ENCODE measurements at regions not wholly inside any gene's neighbourhood (a gene's known extent, or its start where the extent isn't known, plus 50 kb on each side); places are given as distances from the start of the nearest gene placed in this dataset.

DNA sequence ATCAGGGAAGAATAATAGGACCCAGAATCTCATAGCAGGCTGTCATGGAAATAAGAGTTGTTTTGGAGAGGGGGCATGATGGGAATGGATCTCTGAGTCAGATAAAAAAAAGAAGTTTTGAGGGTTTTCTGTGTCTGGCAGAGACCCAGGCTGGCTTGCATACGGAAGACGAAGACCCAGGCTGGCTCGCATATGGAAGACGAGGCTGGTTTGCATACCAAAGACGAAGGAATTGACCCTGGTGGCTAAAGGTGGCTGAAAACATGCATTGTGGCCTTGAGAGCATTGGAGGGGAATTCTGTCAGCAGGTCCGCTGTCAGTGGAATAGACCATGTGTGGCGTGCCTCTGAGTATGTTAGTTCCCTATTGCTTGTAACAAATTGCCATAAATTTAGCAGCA is 335.1 kb downstream of the BTBD3 start:
- CTCF ChIA-PET, result no interaction called here

DNA sequence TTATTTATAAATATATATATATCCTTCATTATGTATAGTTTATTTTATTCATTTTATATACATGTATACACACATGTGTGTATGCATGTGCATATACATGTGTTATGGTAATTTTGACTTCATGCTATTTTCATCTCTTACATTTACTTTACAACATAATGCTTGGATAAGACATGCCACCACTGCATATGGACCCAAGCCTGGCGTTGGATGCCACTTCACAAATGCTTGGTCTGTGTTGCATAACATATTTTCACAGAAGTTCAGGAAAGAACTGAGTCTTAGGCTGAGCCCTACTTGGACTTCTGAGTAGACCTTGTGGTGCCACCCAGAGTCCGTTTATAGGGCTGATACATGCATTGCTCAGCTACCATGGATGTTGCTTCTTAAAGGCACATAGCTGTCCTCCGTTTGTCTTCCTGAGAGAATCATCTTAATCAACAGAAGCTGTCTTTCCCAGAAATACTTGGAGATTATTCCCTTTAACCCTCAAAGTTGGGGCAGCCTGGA is 337.8 kb downstream of the BTBD3 start:
- intact Hi-C loops (cut with micrococcal nuclease), result no loop called here
- TF ChIP-seq EZH2 (IDR thresholded peaks at IDR 0.05; ENCODE audit: borderline replicate concordance, insufficient read depth, low read depth, low read length, poor library complexity, severe bottlenecking), result no peak
- no peak for TF ChIP-seq CTCF (IDR thresholded peaks at IDR 0.05)
- no peak overlapping the region for H3K9ac ChIP-seq (ENCODE audit: low read length)
- no peaks in the 10 kb centered on the region for H3K4me1 ChIP-seq (ENCODE audit: control insufficient read depth in 2 of 2, insufficient read depth in 2 of 2, low read length in 2 of 2)
- no peaks in the 10 kb centered on the region for H4K20me1 ChIP-seq (ENCODE audit: control insufficient read depth, insufficient read depth, low read length, poor library complexity, severe bottlenecking)
- 81% methylated on average over 3 of the region's 3 CpGs for WGBS (ENCODE audit: insufficient coverage)
- Mint-ChIP-seq H3K9me3 (ENCODE audit: insufficient read depth) (peaks cover 4% of the 10 kb centered on the region), H3K4me3 (no peak overlapping the region), H3K27me3 (no peaks in the 10 kb centered on the region), H3K4me1 (no peaks in the 10 kb centered on the region), H3K27ac (no peak overlapping the region)
- no peaks in the 10 kb centered on the region for H3K79me2 ChIP-seq (ENCODE audit: control insufficient read depth, insufficient read depth, low read length)
- H3K4me3 ChIP-seq (ENCODE audit: control extremely low read depth in 1 of 5, extremely low read depth in 1 of 5, insufficient read depth in 1 of 5, low read depth in 2 of 5, low read length in 4 of 5), result no peak overlapping the region
- H3K27ac ChIP-seq (ENCODE audit: low read length in 2 of 2), result no peak overlapping the region
- ChIA-PET POLR2A (no interaction called here), CTCF (no interaction called here)
- H3K4me2 ChIP-seq (replicated peaks; ENCODE audit: low read depth, low read length, poor library complexity, severe bottlenecking), result no peak overlapping the region
- no peak for DNase-seq
- H3K27me3 ChIP-seq (replicated peaks in 1 of 4; ENCODE audit: control extremely low read depth in 1 of 4, control insufficient read depth in 3 of 4, insufficient read depth in 4 of 4, low read length in 3 of 4), result no peaks in the 10 kb centered on the region
- no peaks in the 10 kb centered on the region for H3K9me3 ChIP-seq (ENCODE audit: control extremely low read depth in 1 of 3, control insufficient read depth in 2 of 3, insufficient read depth in 1 of 3, low read length in 2 of 3)
- no peak for ATAC-seq (ENCODE audit: low read depth)
- no peak overlapping the region for H2AFZ ChIP-seq (ENCODE audit: insufficient read depth, low read depth, low read length, poor library complexity, severe bottlenecking)
- H3K36me3 ChIP-seq (replicated peaks in 1 of 2; ENCODE audit: control extremely low read depth in 1 of 2, control insufficient read depth in 1 of 2, extremely low read depth in 1 of 2, insufficient read depth in 2 of 2, low read length in 1 of 2), result no peaks in the 10 kb centered on the region

More for the DNA sequence above, 335.1 kb downstream of the BTBD3 start:
- Mint-ChIP-seq H3K4me3 (no peak overlapping the region), H3K9me3 (ENCODE audit: insufficient read depth) (peaks cover 4% of the 10 kb centered on the region), H3K4me1 (no peaks in the 10 kb centered on the region), H3K27me3 (no peaks in the 10 kb centered on the region), H3K27ac (no peak overlapping the region)
- Histone ChIP-seq H3K4me1 (ENCODE audit: control insufficient read depth in 2 of 2, insufficient read depth in 2 of 2, low read length in 2 of 2) (no peaks in the 10 kb centered on the region), H3K27me3 (replicated peaks in 1 of 4; ENCODE audit: control extremely low read depth in 1 of 4, control insufficient read depth in 3 of 4, insufficient read depth in 4 of 4, low read length in 3 of 4) (no peaks in the 10 kb centered on the region), H3K9ac (ENCODE audit: low read length) (no peak overlapping the region), H4K20me1 (ENCODE audit: control insufficient read depth, insufficient read depth, low read length, poor library complexity, severe bottlenecking) (no peaks in the 10 kb centered on the region), H3K4me2 (replicated peaks; ENCODE audit: low read depth, low read length, poor library complexity, severe bottlenecking) (no peak overlapping the region), H2AFZ (ENCODE audit: insufficient read depth, low read depth, low read length, poor library complexity, severe bottlenecking) (no peak overlapping the region), H3K79me2 (ENCODE audit: control insufficient read depth, insufficient read depth, low read length) (no peaks in the 10 kb centered on the region), H3K36me3 (replicated peaks in 1 of 2; ENCODE audit: control extremely low read depth in 1 of 2, control insufficient read depth in 1 of 2, extremely low read depth in 1 of 2, insufficient read depth in 2 of 2, low read length in 1 of 2) (no peaks in the 10 kb centered on the region), H3K27ac (ENCODE audit: low read length in 2 of 2) (no peak overlapping the region), H3K4me3 (ENCODE audit: control extremely low read depth in 1 of 5, extremely low read depth in 1 of 5, insufficient read depth in 1 of 5, low read depth in 2 of 5, low read length in 4 of 5) (no peak overlapping the region), H3K9me3 (ENCODE audit: control extremely low read depth in 1 of 3, control insufficient read depth in 2 of 3, insufficient read depth in 1 of 3, low read length in 2 of 3) (no peaks in the 10 kb centered on the region)
- ATAC-seq (ENCODE audit: low read depth), result no peak
- 88% methylated on average over 5 of the region's 7 CpGs for WGBS (ENCODE audit: insufficient coverage)
- POLR2A ChIA-PET, result no interaction called here
- TF ChIP-seq CTCF (IDR thresholded peaks at IDR 0.05) (no peak), EZH2 (IDR thresholded peaks at IDR 0.05; ENCODE audit: borderline replicate concordance, insufficient read depth, low read depth, low read length, poor library complexity, severe bottlenecking) (no peak)
- intact Hi-C loops (cut with micrococcal nuclease), result no loop called here
- DNase-seq, result no peak

All from B cell (primary cell).